Left renal pelvis (tissue), 4 donors: ENCODE measurements at regions not wholly inside any gene's neighbourhood (a gene's known extent, or its start where the extent isn't known, plus 50 kb on each side); places are given as distances from the start of the nearest gene placed in this dataset.

Experiments
- DNase-seq, 4 donors: peaks; one replicate each; pipeline ENCODE4 v3.0.0-alpha.2; 2013; ENCODE audit warnings: low read depth in 4 of 4, low spot score in 3 of 4

DNA sequence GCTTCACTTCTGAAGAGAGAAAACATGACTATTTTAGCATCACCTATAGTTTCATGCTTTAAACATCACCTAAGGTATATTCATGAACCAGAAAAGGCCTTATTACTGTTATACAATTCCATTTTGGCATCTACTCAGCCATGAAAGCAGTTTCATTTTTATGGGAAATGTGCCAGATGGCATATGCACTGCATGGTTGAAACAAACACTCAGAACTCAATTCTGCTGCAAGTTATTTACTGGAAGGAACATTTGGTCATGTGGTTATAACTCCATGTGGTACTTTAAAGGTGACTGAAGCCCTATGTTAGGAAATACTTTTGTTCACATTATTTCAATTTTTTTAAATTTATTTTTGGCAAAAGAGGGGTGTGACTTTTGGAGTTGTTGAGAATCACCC is 287.5 kb upstream of the CRIM1 start:
- DNase-seq, result peak in 1 of 4 donors; percentile 4

DNA sequence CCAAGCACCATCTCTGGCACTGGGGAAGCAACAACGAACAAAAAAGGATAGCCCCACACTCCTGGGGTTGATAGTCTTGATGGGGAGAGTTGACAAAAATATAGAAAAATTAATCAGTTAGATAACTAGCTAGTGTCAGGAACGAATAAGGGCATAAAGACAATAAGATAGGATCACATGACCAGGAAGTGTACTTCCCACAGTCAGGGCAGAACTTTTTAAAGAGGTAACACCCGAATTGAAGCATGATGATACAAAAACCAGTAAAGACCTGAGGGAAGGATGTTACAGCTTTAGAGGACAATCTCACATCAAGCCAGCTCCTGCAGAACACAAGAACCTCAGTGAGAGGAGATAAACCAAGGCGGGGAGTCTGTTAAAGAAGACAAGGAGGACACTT is 295.4 kb upstream of the CRIM1 start:
- no peak for DNase-seq

DNA sequence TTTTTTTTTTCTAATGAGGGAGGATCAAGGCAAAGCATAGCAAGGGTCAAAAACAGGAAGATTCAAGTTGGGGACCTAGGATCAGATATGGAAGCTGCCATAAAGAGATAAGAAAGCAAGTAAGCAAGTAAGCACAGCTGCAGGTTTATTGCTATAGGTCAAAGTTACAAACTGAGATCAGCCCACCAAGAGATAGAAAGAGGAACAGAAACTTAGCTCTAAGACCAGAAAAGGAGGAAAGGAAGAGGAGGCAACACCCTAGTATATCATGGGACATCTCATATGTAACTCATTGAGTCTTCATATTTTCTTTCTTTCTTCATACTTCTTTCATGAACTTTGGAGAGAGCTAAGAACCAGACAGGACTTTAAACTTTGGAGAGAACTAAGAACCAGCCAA is 295.9 kb upstream of the CRIM1 start:
- no peak for DNase-seq

DNA sequence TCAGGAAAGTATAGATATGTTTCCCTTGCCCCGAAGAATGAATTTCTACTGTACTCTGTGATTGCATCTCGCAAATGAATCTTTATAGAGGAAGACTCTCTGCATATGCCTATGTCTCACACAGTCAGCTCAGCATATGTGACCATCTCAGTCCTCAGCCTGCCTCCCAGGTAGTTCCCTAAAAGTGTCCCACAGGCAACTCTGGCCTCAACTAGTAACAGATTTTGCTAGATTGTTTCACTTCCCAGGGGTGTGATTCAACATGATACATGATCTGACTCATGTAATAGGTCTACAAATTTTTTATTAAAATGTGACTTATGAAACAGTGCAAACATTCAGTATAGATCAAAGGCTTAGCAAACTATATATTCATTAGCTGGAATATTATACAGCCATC is 296.6 kb upstream of the CRIM1 start:
- no peak for DNase-seq

DNA sequence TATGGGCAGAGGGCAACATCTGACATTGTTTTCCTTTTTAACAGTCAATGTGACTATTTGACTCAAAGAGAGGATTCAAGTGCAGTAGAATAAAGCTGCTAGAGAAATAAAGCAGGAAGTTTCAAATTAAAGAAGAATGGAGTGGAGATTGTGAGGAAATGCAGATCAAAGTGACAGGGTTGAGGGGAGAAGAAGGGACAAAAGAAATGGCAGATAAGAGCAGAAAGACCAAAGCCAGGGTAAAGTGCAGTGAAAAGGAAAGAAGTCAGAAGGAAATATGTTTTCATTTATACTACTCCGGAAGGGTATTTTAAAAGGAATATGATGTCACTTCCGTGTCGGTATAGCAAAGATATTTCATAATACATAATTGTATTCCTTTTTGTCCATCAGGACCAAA is 297.5 kb upstream of the CRIM1 start:
- DNase-seq, result no peak

DNA sequence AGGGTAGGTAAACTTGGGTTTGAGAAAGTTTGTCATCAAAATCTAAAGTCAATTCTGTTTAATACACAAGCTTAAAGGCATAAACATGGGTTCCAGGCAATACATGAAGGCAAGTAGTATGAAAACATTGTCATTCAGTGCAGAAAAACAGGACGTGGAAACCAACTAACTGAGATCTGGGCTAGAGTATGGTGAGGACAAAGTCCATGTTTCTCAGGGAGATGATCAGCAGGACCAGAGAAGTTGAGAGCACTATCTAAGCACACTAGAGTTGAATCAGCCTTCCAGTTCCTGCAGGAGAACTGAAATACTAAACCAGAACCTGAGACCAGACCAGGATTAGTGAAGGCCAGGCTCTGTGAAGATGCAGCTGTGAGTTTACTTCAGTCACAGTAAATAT is 302.8 kb upstream of the CRIM1 start:
- no peak for DNase-seq

DNA sequence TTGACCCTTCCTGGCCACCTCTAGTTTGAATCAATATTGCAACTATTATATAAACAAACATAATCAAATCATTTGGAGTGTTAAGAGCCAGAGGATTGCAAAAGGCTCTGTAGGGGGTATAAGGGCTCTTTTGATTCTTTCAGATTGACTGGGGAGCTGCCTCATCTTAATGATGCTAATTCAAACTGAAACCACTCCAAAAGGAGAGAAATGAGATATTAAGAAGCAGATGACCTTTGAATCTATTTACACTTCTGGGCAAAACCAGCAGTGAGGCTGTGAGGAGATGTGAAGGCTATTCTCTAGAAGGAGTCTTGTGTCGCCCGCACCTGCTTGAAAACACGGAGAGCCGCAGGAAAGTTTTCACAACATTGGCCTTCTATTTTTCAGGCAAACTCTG is 311.2 kb upstream of the CRIM1 start:
- DNase-seq, result no peak

DNA sequence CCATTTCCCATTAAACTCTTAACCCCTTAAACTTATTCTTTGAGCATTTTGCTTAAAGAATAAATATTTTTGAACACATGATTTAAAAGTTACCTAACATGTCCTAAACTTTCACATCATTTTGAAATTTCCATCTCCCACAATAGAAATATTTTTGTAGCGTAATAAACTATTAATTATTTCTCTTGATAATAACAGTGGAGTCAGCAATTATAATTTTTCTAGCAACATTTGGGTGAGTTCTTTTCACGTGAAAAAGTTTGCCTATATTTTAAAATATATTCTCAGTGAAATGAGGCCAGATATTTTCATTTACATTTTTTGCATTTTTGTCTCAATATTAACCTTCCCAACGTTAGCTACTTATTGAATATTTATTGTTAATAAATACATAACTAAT is 320.4 kb upstream of the CRIM1 start:
- DNase-seq, result no peak

DNA sequence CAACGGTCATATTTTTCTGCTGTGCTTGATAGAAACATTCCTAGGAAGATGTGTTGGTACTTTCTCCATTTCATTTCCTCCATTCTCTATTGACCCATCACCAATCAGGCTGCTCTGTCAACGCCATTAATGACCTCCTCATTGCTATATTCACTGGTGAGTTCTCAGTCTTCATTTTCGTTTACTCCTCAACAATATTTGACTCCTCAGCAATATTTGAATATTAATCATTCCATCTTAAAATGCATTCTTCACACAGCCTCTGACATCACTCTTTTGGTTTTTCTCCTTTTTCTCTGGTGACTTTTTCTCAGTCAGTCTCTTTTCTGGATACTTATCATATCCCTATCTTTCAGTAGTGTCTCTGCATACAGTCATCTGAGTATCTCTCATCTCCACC is 323.5 kb upstream of the CRIM1 start:
- no peak for DNase-seq

DNA sequence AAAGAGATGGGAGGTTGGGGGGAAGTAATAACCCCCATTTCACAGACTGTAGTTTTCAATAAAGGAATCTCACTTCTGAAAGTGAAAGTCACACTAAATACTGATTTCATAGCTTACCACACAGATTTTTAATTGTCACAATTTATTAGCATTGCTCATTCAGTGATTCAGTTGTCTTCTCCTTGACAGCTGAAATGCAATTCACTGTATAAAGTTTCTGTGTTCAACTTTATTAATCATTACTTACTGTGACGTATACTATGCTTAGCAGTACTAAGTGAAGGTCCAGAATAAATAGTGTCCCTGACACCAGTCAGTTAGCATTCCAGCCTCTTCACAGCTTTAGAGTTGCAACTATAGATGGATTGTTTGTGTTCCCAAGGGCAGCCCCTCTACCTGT is 324.1 kb upstream of the CRIM1 start:
- DNase-seq, result no peak

DNA sequence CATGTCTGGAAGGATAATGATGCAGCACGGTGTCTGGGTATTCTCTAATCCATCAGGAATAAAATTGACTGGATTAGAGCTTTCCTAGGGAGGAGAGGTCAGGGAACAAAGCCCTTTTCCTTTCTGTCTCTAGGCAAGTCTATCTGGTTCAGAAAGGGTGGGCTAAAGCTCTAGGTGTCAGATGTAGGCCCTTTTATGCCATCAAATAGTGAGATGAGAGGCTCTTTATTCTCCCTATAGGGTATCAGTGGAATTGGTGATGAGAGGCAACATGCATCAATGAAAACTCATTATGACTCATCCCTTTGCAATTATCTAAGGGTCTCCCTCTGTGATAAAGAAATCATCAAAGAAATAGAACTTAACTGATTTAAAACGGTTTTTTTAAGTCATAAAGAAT is 328.0 kb upstream of the CRIM1 start:
- DNase-seq, result no peak

DNA sequence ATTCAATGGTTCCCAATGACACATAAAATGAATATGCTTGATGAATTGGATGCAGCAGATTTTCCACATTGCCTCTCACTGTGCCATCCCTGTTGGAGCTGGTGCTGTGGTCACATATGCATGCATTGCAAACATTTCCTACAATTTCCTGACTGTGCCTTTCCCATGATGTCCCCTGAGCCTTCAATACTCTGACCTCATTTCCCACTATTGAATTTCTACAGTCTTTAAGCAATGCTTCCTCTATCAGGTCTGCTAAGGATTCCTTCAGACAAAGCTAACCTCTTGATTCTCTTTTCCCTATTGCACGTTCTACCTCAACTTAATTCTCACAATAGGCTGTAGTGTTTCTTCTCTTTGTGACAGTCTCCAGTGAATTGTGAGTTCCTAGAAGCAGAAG is 342.5 kb upstream of the CRIM1 start:
- DNase-seq, result no peak

DNA sequence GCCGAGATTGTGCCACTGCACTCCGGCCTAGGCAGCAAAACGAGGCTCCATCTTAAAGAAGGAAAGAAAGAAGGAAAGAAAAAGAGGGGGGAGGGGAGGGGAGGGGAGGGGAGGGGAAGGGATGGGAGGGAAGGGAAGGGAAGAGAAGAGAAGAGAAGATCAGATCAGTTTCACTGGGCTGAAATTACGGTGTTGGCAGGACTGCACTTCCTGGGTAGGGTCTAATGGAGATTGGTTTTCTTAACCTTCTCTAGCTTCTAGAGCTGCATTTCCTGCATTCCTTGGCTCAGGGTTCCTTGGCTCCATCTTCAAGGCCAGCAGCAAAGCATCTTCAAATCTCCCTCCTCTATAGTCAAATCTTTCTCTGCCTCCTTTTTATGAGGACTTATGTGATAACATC is 349.1 kb upstream of the CRIM1 start:
- no peak for DNase-seq

DNA sequence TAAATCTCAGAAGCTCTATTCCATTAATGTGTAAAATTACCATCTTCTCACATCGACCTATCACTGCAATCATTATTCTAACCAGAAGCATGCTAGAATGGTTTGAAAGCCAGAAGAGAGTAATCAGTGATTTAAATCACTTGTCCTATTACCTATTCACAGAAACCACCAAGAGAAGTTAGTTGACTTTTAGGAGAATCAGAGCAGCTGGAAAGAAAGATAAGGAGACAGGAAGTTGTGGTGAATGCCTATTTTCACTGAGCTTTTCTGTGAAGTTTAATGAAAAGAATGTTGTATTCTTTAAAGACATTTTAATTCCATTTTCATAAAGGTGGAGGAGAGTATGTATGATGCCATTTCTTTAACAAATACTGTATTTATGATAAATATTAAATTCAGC is 352.6 kb upstream of the CRIM1 start:
- no peak for DNase-seq

DNA sequence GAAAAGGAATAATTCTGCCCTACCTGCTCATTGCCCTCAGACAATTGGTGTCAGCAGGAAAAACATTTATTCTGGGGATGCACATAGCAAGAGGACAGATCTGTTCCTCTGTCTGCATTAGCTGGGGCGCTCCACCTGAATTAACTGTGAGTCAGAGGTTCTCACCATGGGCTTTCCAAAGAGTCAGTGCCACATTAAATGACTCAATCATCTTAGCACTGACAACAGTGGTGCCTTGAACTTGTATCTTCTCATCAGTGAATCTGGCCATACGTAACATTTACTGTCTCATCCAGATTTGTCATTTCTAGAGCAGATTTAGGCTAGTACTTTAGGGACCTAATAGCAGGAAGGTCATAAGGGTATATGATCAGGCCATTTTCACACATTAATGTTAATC is 358.1 kb upstream of the CRIM1 start:
- no peak for DNase-seq

DNA sequence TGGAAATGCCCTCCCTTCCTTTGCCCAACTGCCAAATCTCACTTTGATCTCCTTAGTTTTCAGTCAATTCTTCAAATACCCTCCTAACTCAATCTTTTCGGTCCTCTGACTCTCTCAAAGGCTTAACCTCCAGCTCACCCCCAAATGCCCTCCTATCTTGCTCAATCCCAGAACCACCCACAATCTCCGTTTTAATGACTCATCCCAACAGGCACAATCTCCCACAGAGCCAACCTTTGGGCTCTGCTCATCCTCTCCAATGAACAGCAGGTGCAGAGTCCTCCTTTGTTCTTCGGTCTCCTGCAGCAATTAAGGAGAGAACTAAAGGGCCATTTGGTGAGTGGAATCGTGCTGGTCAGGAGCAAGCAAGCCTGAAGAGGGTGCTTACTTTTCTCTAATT is 366.1 kb upstream of the CRIM1 start:
- no peak for DNase-seq

DNA sequence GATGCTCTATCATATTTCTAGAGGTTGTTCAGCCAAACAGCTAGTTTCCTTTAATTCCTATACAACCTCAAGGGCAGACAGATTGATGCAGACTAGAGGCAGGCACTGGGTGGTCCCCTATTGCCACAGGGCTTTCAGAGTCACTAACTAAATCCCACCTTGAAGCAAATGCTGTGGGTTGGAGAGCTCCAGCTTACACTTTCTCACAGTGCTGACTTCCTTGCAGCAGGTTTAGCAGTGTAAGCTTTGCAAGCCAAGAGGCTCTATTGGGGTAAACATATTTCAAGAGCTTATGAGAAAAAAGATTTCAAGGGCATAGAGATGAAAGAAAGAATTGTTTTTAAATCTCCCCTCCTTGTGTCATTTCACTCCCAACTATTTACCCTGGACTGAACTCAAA is 366.5 kb upstream of the CRIM1 start:
- DNase-seq, result no peak

DNA sequence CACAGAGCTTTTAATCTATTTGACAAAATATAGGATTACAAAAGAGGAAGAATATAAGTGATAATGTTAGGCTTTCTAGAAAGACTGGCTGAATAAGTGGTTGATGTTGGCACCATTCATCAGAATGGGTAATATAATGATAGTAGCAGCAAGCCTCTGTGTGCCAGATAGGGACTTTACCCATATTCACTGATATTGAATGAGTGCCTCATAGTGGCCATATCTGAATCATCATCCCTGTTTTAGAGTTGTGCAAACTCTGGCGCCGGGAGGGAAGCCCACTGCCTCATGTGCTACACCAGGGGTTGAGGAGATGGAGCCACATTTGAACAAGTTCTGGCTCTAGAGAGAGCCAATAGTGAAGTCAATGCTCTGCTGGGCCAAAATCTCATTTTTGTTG is 368.7 kb upstream of the CRIM1 start:
- no peak for DNase-seq

DNA sequence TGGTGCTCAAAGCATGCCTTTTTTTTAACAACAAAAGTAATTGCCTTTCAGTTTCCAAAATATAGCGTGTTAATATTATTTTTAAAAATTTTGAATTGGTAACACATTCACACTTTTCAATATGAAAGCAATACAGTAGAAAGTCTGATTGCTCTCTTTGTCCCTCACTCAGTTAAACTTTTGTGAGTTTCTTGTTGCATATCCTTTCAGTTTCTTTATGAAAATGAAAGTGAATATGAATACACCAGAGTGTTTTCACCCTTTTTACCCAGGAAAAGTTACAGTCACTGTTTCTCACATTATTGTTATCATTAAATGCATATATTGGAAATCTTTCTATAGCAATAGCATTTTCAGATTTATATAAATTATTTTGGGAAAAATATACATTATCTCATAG is 377.4 kb upstream of the CRIM1 start:
- DNase-seq, result no peak

DNA sequence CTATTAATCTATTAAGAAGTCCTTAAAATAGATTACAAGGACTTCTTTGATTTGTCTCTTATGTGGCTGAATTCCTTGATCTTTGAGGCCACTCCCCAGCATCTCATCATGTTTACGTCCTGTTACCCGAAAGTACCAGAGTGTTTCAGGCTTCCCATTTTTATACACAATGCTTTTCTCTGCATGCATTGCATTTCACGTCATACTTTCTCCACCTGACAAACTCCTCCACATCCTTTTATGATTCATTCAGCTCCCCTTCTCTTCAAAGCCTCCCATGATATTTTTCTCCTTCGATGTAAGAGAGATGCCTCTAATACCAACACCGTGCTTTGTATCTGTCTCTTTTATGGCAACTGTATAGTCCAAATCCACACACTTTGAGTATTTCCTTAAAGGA is 379.0 kb upstream of the CRIM1 start:
- DNase-seq, result no peak

DNA sequence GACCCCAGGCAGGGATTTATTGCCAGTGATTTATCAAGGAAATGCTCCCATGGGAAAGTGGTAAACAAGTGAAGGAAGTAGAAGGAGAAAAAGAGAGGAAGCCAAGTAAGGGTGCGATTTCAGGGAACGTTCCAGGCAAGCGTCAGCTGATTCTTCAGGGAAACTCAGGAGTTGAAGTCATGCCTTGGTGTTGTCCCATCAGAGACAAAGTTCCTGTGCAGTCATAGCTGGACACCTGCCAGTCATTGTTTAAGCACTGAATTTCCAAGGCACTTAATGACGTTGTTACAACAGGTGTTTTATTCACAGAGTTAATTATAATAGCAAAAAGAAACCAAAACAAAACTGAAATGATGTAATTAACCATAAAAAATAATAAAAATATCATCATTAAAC is 381.8 kb upstream of the CRIM1 start:
- DNase-seq, result no peak

DNA sequence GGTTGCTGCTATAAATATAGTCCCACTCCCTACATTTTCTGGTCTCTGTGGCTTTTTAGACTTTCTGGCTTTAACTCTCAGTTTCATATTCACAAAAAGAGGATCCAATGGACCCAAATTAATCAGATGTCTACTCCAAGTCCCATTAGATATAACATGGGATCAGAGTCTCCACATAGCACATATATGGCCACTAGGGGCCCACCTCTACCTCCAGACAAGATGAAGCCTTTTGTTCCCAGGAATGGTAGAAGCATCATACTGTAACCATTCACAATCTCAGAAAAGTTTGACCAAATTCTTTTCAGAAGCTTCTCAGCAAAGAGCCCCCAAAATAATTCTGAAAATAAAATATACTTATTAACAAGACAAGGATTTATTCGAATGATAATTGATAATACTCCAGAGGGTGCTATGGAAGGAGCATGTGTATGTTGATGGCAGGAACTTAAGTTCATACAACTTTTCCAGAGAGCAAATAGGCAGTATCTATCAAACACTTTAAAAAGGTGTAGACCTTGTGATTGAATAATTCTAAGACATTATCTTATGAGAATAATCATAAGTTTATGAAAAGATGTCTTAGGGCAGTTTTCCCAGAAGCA is 382.3 kb upstream of the CRIM1 start:
- DNase-seq, result peak in 2 of 4 donors; percentile 14 to 17

DNA sequence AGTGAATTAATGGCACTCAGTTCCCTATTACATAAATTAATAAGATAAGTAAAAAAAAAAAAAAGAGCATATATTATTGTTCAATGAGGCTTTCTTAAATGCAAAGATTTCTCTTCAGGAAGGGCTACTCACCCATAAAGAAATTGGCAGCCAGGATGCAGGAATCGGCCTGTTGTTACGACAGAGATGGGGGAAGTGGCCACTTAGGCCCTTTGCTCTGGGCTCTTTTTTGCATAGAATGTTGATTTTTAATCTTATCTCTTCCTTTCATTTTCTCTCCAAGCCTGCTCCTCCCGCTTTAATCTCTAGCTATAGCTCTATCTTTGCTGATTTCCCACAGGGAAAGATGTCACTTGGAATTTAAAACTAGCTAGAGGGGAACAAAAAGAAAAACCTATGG is 391.8 kb upstream of the CRIM1 start:
- DNase-seq, result no peak

DNA sequence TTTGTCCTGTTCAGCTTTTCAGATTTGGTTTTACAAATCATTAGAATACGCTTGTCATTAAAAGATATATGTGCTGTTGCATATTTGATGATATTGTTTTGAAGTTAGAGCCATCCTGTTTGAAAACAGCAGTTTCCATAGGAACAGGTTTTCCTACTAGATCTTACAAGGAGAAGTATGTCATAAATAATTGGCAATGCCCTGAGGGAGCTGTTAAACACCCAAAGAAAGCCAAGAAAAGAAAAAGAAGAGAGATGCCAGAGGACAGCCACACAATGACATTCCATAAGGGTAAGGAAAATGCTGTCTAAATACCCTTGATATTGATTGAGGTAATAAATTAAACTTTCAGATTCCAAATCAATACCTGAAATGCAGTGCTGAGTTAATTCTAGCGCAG is 392.2 kb upstream of the CRIM1 start:
- DNase-seq, result no peak
